ENCODE measurements at regions not wholly inside any gene's neighbourhood (a gene's known extent, or its start where the extent isn't known, plus 50 kb on each side); places are given as distances from the start of the nearest gene placed in this dataset.

DNA sequence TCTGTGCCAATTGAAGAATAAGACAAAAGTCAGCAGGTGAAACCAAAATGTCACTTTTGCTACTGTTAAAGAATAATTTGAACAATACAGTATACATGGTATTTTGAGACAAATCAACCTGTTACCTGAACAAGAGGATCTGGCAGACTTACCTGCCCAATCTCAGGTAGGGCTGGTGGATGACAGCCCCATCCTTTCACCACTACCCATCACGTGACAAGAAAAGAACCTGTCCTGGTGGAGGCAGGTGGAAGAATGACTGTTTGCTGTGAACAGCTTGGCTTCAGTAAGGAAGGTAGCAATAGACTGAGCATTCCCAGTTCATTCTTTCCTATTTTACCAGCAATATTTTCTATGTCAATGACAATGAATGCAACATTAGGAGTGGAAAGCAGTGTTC is 349.6 kb downstream of the GPATCH2 start:
- DNase-seq, result no peak
- no peaks in the 10 kb centered on the region for H3K4me1 ChIP-seq
- H3K4me3 ChIP-seq, result no peak overlapping the region
- H3K9me3 ChIP-seq, result no peaks in the 10 kb centered on the region
- no peak for TF ChIP-seq POLR2A (IDR thresholded peaks at IDR 0.05)
- TF ChIP-seq, protein P1, sequence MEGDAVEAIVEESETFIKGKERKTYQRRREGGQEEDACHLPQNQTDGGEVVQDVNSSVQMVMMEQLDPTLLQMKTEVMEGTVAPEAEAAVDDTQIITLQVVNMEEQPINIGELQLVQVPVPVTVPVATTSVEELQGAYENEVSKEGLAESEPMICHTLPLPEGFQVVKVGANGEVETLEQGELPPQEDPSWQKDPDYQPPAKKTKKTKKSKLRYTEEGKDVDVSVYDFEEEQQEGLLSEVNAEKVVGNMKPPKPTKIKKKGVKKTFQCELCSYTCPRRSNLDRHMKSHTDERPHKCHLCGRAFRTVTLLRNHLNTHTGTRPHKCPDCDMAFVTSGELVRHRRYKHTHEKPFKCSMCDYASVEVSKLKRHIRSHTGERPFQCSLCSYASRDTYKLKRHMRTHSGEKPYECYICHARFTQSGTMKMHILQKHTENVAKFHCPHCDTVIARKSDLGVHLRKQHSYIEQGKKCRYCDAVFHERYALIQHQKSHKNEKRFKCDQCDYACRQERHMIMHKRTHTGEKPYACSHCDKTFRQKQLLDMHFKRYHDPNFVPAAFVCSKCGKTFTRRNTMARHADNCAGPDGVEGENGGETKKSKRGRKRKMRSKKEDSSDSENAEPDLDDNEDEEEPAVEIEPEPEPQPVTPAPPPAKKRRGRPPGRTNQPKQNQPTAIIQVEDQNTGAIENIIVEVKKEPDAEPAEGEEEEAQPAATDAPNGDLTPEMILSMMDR (IDR thresholded peaks at IDR 0.05), result no peak
- H3K27ac ChIP-seq, result no peak overlapping the region
- no peaks in the 10 kb centered on the region for H3K36me3 ChIP-seq
- no peaks in the 10 kb centered on the region for H3K27me3 ChIP-seq

DNA sequence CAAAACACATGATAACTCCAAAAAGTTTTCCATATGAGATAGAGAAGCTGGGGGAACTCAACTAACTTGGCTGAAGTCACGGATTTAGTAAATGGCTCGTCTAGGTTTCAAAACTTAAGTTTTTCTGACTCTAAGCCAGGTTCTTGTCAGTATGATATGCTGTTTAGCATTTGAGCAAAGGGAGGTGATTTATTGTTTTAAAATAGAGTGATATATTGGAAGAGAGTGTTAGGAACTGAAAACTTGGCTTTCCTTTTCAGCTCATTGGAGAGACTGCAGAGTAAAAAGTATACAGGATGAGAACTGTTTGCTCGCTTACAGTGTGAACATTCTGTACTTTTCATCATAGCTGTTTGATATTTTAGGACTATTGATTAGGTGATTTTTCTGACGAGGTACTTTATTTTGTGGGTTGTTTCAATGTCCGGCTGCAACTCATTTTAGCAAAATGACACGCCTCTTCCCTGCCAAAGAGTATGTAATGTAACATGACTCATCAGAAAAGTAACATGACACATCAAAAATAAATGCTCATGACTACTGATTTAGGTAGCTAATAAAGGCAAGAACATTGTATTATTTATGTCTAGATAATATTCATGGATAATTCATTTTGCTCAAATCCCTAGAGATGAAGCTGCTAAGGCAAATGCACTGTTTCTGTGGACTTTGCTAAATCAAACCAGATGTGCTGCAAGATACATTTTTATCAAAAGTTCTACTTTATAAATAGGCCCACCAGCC is 355.1 kb downstream of the GPATCH2 start:
- Histone ChIP-seq H3K27ac (no peak overlapping the region), H3K27me3 (no peaks in the 10 kb centered on the region), H3K9me3 (no peaks in the 10 kb centered on the region), H3K4me1 (no peaks in the 10 kb centered on the region), H3K4me3 (no peak overlapping the region), H3K36me3 (no peaks in the 10 kb centered on the region)
- no peak for DNase-seq
- TF ChIP-seq, protein P1 (IDR thresholded peaks at IDR 0.05), result no peak
- TF ChIP-seq POLR2A (IDR thresholded peaks at IDR 0.05), result no peak

DNA sequence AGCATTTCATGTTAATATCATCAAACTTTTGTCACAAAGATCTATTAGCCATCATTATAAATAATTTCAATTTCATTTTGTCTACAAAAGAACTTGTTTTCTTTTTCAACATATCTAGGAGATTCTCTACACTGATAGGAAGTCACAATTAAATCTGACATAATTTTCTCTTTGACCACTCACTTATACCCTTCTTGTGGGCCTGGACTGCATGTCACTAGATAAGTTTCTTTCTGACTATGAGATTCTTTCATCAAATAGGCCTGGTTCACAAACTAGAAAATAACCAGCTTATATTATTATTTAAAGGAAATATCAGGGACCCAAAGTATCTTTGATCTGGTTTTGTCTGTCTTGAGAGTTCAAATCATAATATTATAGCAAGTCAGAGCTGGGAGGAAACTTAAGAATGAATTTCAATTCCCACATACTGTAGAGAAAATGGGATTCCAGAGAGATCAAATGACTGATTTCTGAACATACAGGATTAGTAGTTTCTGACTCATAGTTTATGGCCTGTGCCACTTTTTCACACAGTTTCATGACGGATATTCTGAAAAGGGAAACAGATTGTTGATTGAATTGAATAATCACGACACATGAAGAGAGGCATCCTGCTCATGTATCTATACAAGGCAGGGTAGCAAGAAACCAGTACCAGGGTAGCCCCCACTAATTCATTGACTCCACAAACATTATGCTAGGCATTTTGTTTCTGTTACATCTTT is 355.8 kb downstream of the GPATCH2 start:
- no peak overlapping the region for H3K27ac ChIP-seq
- no peaks in the 10 kb centered on the region for H3K36me3 ChIP-seq
- no peak for DNase-seq

DNA sequence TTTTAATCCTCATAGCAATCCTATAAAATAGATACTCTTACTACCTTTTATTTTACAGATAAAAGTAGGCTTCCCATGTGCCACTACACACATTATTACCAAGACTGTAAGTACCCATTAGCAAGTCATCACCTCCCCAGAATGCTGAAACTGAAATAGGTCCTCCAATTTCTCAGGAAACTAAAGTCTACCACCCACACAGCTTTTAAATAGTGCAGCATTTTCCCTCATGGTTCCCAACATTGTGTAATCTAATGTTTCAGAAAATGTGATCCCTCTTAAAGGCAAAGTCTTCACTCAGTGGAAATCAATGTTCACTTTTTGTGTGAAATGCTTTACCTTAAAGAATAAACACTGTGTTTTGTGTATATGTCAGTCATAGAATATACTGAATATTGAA is 356.5 kb downstream of the GPATCH2 start:
- Histone ChIP-seq H3K36me3 (no peaks in the 10 kb centered on the region), H3K27me3 (no peaks in the 10 kb centered on the region), H3K27ac (no peak overlapping the region), H3K9me3 (no peaks in the 10 kb centered on the region), H3K4me1 (no peaks in the 10 kb centered on the region), H3K4me3 (no peak overlapping the region)
- no peak for DNase-seq
- TF ChIP-seq POLR2A (IDR thresholded peaks at IDR 0.05), result no peak
- TF ChIP-seq, protein P1 (IDR thresholded peaks at IDR 0.05), result no peak

More for the DNA sequence above, 355.8 kb downstream of the GPATCH2 start:
- H3K4me1 ChIP-seq, result no peaks in the 10 kb centered on the region
- no peak overlapping the region for H3K4me3 ChIP-seq
- no peak for TF ChIP-seq POLR2A (IDR thresholded peaks at IDR 0.05)
- TF ChIP-seq, protein P1 (IDR thresholded peaks at IDR 0.05), result no peak
- no peaks in the 10 kb centered on the region for H3K27me3 ChIP-seq
- no peaks in the 10 kb centered on the region for H3K9me3 ChIP-seq

DNA sequence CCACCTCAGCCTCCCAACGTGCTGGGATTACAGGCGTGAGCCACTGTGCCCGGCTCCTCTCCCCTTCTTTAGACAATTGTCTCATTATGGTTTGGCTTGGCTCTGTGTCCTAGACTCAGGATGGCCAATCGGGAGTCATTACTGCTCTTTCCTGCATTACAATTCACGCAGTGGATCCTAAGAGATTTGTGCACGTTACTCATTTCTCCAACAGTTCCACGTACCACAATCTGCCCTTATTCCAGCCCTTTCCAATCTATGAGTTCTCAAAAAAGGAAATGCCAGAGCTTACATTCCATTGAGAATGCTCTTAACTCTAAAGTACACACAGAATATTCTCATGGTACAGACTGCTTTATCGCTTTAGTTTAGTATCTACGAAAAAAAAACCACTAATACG is 357.0 kb downstream of the GPATCH2 start:
- Histone ChIP-seq H3K36me3 (no peaks in the 10 kb centered on the region), H3K27me3 (no peaks in the 10 kb centered on the region), H3K4me3 (no peak overlapping the region), H3K4me1 (no peaks in the 10 kb centered on the region), H3K9me3 (no peaks in the 10 kb centered on the region), H3K27ac (no peak overlapping the region)
- no peak for TF ChIP-seq POLR2A (IDR thresholded peaks at IDR 0.05)
- TF ChIP-seq, protein P1 (IDR thresholded peaks at IDR 0.05), result no peak
- DNase-seq, result no peak
